ENCODE measurements at regions not wholly inside any gene's neighbourhood (a gene's known extent, or its start where the extent isn't known, plus 50 kb on each side); places are given as distances from the start of the nearest gene placed in this dataset.
"Not testable (repeated sequence)": the region's sequence is repeated elsewhere in the genome, so short reads cannot be mapped to it uniquely, and the experiment has no call there.

DNA sequence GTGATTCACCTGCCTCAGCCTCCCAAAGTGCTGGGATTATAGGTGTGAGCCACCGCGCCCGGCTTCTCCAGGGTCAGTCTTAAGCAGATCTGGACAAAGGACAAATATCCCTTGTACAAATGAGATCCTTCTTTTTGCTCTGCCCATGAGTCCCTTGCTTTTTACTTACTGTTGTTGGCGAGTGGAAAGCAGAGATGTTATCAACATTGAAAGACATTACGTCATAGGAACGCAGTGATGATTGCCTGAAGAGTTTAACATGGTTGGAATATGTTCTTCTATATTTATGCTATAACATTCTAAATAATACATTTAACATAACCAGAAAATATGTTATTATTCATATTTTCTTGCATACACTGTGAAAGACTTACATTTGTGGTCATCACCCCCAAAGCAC is 644.3 kb upstream of the LRRN3 start:
- no peak for DNase-seq (ENCODE audit: low spot score in 2 of 2)
- no peak for TF ChIP-seq CTCF (IDR thresholded peaks at IDR 0.05)
- no peak for TF ChIP-seq POLR2A (IDR thresholded peaks at IDR 0.05)
- no peak overlapping the region for H3K4me3 ChIP-seq (ENCODE audit: low read depth, poor library complexity, severe bottlenecking)
- intact Hi-C loops (cut with DNase I; ENCODE audit: low total_unique reads), result no loop called here
- 82 to 92% methylated on average over 6 of the region's 6 CpGs for WGBS, 2 donors

DNA sequence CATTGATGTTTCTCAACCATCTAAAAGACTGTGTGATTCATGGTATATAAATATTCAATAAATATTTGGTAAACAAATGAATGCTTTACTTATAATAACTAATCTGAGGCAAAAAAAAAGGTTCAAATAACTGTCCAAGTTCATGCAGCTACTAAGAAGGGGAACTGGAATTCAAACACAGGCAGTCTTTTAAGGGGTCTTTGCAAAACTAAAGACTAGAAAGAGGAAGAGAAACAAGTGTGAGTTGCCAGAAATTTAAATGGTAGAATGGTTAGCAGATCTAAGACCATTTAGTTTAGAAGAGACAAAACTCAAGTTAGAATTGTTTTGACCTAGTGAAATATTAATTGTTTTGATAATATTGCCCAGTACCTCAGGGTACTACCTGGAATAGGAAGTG is 642.0 kb upstream of the LRRN3 start:
- intact Hi-C loops (cut with DNase I; ENCODE audit: low total_unique reads), result no loop called here
- no peak for TF ChIP-seq POLR2A (IDR thresholded peaks at IDR 0.05)
- TF ChIP-seq CTCF (IDR thresholded peaks at IDR 0.05), result no peak
- DNase-seq (ENCODE audit: low spot score in 2 of 2), result no peak
- no peak overlapping the region for H3K4me3 ChIP-seq (ENCODE audit: low read depth, poor library complexity, severe bottlenecking)

- DNase-seq (ENCODE audit: low spot score in 2 of 2), result no peak
- intact Hi-C loops (cut with DNase I; ENCODE audit: low total_unique reads), result no loop called here
- TF ChIP-seq CTCF (IDR thresholded peaks at IDR 0.05) (no peak), POLR2A (IDR thresholded peaks at IDR 0.05) (no peak)
- H3K4me3 ChIP-seq (ENCODE audit: low read depth, poor library complexity, severe bottlenecking), result no peak overlapping the region
- 79 to 82% methylated on average over 3 of the region's 3 CpGs for WGBS, 2 donors
These were observed 636.2 kb upstream of the LRRN3 start for GRCh38 chr7:110454713-110455112.

DNA sequence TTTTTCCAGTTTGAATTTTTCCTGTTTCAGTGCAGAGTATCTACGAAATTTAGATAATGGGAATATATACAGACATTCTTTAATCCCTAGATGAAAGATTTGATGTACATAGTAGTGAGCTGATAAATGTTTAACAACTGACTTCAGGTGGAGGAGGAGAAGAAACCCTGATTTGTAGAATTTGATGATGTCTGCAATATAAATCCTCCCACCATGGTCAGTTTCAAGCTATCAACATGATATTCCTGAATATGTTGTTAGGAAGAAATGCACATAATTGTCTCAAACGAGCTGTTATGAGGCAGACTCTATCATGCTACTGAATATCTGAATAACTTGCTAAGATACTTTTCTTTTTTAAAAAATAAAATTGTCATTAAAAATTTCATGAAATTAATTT is 629.3 kb upstream of the LRRN3 start:
- 64 to 76% methylated on average over 2 of the region's 2 CpGs for WGBS, 2 donors
- no peak for TF ChIP-seq POLR2A (IDR thresholded peaks at IDR 0.05)
- TF ChIP-seq CTCF (IDR thresholded peaks at IDR 0.05), result no peak
- no peak for DNase-seq (ENCODE audit: low spot score in 2 of 2)
- intact Hi-C loops (cut with DNase I; ENCODE audit: low total_unique reads), result no loop called here
- H3K4me3 ChIP-seq (ENCODE audit: low read depth, poor library complexity, severe bottlenecking), result no peak overlapping the region

- no peak for TF ChIP-seq CTCF (IDR thresholded peaks at IDR 0.05)
- intact Hi-C loops (cut with DNase I; ENCODE audit: low total_unique reads), result no loop called here
- no peak overlapping the region for H3K4me3 ChIP-seq (ENCODE audit: low read depth, poor library complexity, severe bottlenecking)
- DNase-seq (ENCODE audit: low spot score in 2 of 2), result no peak
These were observed 620.5 kb upstream of the LRRN3 start for GRCh38 chr7:110470420-110470819.

GRCh38 chr7:110472419-110472818 is 618.5 kb upstream of the LRRN3 start:
- H3K4me3 ChIP-seq (ENCODE audit: low read depth, poor library complexity, severe bottlenecking); DNase-seq (ENCODE audit: low spot score in 2 of 2); intact Hi-C loops (cut with DNase I; ENCODE audit: low total_unique reads): not testable (repeated sequence)
- 78 to 85% methylated on average over 7 of the region's 7 CpGs for WGBS, 2 donors

Measured in lower leg skin (tissue), 4 donors.